GM21786 (cell line): ENCODE measurements at regions not wholly inside any gene's neighbourhood (a gene's known extent, or its start where the extent isn't known, plus 50 kb on each side); places are given as distances from the start of the nearest gene placed in this dataset.

ENCODE experiments used
- ATAC-seq: cut with Tn5 transposase; IDR thresholded peaks from one replicate; pipeline ENCODE4 v1.9.1; 2021; ENCODE audit not compliant: unreplicated experiment

- no peak for ATAC-seq
Observed at GRCh38 chr1:69499203-69499803, 68.4 kb upstream of the LRRC7 start.

- no peak for ATAC-seq
Observed at GRCh38 chr1:69502991-69503390, 64.7 kb upstream of the LRRC7 start.

- no peak for ATAC-seq
Observed at GRCh38 chr1:69504730-69505252, 62.9 kb upstream of the LRRC7 start.

- ATAC-seq: no peak
Observed at GRCh38 chr1:69506311-69506710, 61.4 kb upstream of the LRRC7 start.

- ATAC-seq: no peak
Observed at GRCh38 chr1:69506721-69507120, 61.0 kb upstream of the LRRC7 start.

- no peak for ATAC-seq
Observed at GRCh38 chr1:69510026-69510425, 57.7 kb upstream of the LRRC7 start.

- ATAC-seq: no peak
Observed at GRCh38 chr1:69511426-69512192, 56.1 kb upstream of the LRRC7 start.

GRCh38 chr1:69513601-69514000 is 54.1 kb upstream of the LRRC7 start:
- no peak for ATAC-seq
